Glomerular visceral epithelial cell (primary cell): ENCODE measurements at regions not wholly inside any gene's neighbourhood (a gene's known extent, or its start where the extent isn't known, plus 50 kb on each side); places are given as distances from the start of the nearest gene placed in this dataset.
"Not testable (repeated sequence)": the region's sequence is repeated elsewhere in the genome, so short reads cannot be mapped to it uniquely, and the experiment has no call there.

Experiments used
- DNase-seq: peaks from one replicate; pipeline ENCODE4 v3.0.0-alpha.2; 2016; ENCODE audit errors: extremely low spot score

DNA sequence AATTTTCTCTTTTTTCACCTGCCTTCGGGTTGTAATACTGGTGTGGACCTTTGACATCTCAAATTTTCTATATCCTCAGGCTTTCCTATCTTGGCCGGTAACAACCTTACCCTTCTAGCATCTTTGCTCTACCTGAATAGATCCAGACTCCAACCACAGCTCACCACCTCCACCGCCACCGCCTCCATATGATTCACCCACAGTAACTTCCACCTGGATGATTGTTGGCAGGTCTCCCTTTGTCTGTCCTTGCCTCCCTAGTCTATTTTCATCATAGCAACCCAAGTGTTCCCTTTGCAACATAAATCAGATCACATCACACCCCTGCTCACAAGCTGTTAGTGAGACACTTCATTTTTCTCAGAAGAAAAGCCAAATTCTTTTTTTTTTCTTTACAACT lies 525.8 kb upstream of the POU3F2 start:
- no peak for DNase-seq

DNA sequence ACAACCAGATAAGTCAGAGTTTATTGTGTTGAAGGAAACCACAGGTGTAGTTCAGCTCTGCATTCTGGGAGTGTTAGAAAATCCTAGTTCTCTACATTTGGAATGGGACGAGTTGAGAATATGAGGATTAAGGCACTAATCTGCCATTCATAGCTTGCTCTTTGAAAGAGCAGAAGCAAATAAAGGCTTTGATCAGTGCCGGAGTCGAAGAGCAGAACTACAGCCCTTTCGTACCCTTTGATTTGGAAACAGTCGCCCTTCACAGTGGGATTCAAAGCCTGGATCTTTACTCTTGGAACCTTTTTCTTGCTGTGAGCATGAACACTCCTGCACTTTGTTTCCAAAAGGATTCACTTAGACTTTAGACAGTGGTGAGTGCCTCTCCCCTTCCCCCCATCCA lies 523.9 kb upstream of the POU3F2 start:
- DNase-seq, result no peak

DNA sequence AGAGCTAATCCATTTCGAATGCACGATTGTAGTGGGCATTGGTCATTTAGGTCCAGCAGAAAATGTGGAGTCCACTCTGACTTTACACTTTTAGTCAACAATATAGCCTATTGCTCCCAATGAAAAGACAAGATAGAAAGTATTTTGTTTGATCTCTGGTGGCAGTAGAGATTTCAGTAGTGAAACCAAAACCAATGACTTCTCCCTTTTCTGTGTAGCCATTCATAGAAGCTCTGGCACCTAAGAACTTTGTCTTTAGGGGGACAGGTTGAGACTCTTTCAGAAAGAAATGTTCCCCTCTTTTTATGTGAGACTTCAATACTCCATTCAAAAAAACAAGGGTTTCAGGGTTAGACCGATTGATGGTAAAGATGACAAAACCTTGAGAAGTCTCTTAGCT lies 510.8 kb upstream of the POU3F2 start:
- DNase-seq, result no peak

DNA sequence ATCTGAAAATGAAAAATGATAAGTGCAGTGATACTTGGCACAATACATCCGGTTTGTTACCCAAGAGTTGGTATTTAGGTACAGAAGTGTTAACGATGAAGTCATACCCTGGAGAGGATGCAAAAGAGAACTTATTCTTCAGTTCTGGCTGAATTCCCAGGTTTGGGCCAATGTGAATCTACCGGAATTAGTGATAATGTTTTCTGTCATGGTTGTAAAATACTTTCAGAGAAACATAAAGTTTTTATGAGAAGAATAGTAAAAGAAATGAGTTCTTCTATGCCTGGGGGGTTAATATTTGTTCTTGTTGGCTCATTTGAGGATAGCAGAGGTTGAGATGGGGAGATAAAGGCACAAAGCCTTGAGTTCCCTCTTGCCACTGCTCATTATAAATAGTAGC lies 509.9 kb upstream of the POU3F2 start:
- DNase-seq, result no peak

DNA sequence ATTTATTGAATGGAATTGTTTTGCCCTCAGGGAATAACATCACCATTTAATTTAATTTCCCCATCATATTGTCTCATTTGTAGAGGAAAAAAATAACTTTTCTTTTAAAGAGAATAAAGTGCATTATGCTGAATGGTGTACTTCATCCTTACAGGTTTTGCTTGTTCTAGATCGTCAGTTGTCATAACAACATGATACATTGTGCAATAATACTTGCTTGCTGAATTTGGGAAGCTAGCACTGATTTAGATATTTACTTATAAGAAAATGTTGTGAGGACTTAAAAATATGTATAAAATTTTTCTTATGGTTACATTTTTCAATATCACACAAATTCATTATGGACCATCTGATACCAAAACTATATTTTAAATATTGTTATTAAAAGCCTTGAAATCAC lies 509.0 kb upstream of the POU3F2 start:
- DNase-seq, result no peak

DNA sequence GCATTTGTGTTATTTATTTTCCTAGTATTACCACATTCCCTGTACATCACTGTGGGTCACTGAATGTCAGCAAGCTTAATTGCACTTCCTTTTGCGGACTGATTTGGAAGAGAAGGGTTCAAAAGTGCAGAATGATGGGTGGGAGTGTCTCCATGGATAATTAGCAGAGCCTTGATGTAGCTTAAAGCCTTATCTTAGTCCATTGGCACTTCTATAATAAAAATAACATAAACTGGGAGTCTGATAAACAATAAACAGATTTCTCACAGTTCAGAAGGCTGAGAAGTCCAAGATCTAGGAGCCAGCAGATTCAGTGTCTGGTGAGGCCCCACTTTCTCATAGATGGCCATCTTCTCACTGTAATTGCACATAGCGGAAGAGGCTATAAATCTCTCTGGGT lies 501.1 kb upstream of the POU3F2 start:
- DNase-seq, result no peak

DNA sequence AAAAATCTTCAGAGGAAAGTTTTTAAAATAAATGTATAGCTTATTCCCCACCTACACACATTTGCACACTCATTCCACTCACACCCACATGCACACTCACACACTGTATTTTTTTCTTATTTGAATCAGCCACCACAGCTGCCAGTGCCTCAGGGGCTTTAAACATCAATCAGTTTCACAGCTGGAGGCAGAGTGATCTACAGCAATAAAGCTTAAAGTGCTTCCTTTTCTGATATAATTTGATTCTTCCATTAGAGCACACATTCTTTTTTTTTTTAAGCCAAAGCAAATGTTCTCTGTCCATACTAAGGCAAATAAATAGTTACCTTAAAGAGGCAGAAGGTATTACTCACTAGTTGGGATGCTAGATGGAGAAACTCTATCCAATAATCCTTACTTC lies 498.8 kb upstream of the POU3F2 start:
- no peak for DNase-seq

DNA sequence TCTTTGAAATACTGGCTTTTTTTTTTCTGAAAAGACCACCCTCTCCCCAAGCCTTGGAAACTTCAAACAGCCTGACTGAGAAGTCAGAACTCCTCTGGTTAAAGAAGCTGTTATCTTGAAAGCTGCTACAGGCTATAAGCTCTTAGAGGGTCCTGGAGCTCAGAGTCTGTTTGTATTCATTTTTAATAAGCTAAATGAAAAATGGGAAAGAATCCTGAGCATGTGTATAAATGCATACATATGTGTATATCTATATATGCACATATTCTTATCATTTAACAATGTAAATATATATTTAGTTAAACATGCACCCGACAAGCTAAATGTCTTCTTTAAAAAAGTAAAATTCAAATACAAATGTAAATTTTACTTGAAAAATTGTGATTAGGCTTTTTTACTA lies 494.9 kb upstream of the POU3F2 start:
- no peak for DNase-seq

DNA sequence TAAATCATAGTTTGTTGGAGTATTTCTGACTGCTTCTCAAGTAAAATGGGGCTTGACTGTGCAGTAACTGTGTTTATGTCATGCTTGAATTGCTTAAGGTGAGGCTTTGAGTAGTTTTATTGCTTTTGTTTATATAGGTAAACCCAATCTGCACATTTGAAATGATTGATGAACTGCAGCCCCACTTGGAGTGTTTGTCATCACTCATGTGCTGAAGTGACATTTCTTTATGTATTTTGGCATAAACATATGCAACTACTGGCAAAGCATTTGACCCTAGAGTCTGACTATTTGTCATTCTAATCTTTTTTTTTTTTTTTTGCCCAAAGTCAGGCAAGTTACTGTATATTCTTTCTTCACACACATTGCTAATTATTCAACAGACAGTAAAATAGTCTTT lies 491.4 kb upstream of the POU3F2 start:
- no peak for DNase-seq

DNA sequence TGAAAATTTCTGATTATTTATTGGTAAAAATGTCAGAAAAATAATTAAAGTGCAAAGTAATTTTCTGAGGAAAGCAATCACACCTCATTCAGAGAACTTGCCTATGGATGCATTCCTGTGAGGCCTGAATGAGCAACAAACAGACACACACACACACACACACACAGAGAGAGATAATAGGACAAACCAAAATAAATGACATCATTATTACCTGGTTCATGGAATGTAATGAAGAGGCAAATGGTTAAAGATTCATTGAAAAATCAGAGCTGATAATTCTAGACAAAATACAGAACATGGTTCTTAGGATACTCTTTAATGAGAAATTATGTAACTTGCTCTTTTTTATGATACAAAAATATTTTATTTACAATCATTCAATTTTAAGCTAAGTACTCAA lies 490.6 kb upstream of the POU3F2 start:
- DNase-seq, result no peak

DNA sequence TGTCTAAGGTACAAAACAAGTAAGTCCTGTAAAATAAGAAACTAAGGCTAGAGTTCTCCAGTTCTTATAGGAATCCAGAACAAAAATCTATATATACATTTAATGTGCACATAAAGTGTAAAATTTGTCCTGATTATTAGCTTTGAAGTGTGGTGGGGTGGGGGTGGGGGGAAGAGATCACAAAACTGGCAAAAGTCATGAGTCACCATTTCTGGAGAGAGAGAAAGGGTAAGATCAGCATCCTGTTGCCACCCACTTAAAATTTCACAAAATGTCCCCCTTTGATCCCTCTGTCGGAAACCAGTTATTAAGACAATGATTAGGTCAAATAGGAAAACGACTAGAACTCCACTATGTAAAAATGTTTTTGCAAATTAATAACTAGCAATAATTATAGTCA lies 482.0 kb upstream of the POU3F2 start:
- no peak for DNase-seq

DNA sequence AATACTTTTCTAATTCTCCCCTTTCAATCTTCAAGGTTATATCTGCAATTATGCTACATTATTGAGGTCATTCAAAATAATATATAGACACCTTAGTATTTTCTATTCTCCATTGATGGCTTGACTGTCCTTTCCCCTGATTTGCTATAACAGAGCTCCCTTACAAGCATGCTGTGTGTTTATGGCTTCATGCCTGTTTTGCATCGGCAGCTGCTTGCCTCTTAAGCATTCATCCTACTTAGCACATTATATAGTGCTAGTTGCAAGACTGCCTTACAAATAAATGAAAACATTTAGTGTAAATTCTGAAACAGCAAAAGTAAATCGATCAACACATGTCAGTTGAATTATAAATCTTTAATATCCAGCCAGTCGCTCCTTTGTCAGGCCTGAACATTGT lies 476.2 kb upstream of the POU3F2 start:
- DNase-seq, result no peak

DNA sequence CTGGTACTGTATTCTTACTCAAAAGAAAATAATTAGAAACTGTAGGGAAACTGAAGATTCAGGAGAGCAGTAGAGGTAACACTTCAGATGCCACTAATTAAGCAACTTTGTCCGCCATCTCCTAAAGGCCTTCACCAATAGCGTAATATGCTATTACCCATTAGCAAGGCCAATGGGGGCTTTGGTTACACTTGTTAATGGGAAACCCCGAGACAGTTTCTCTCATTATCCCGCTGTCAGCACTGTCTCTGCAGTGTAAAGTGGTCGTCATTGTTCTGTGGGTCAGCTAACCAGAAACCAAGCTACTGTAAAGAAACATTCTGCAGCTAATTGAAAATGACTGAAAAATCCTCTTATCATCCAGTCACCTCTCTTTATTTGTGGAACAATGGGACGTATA lies 468.0 kb upstream of the POU3F2 start:
- no peak for DNase-seq

DNA sequence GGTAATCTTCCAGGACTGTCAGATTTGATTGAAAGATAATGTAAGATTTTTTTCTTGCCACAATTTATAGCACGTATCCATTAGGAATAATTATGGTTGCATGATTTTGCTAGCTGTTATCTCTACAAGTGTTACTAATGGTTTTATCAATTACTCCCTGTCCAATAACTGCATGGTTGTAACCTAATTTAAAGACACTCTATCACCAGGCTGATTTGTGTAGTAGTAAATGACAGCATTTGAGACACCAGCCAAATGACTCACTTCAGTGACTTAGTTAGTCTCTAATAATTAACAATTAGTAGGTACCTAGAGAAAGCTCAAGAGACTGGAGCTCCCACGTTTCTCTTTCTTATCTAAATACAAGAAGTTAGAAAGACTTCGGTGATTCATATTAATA lies 453.8 kb upstream of the POU3F2 start:
- DNase-seq, result no peak

DNA sequence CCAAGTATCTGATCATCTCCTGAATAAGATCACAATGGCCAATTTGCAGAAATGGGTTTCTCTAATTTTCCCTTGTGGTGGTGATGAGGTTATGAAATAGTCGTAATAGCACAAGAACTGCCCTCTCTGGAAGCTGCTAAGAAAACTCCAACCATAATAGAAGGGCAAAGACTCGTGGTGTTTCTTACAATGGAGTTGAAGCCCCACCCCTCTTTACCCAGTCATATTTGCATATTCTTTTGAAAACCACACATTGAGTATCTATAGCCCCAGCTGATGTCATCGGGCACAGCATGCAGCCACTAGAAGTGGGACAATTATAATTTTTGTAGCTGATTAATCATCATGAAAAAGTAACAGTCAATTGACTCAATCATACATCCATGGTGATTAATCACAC lies 452.1 kb upstream of the POU3F2 start:
- no peak for DNase-seq

DNA sequence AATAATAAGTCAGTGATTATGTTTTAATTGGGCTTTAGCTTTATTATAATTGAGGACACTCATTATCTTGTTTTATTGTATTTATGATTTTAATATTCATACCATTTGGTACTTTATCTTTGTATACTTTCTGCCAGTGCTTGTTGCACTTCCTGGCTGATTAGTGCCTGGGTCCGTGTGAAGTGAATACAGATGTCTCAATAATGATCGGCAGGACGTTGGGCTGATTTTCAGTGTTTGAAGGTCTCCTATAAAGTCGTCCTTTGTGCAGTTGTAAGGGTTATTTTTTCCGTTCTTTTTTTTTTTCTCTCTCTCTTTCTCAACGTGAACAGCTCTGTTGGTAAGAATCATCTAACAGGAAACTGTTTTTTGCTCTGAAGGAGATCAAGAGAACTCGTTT lies 450.0 kb upstream of the POU3F2 start:
- DNase-seq, result no peak

DNA sequence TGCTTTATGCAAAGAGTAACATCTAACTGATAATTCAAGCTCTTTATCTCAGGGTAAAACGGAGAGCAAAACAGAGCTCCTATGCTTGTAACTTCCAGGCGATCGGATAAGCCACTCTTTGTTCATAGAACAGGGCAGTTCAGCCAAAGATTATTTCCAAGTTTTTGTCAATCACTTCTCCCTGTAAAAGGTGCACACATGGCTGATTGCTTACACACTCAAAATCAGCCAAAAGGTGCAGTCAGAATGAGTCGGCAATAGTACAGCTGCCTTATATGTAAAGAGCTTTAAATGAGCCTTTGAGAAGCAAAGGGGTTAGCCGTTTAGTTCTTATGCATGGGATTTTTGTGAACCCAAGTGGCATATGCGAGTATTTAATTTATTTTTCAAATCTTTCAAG lies 449.6 kb upstream of the POU3F2 start:
- no peak for DNase-seq

DNA sequence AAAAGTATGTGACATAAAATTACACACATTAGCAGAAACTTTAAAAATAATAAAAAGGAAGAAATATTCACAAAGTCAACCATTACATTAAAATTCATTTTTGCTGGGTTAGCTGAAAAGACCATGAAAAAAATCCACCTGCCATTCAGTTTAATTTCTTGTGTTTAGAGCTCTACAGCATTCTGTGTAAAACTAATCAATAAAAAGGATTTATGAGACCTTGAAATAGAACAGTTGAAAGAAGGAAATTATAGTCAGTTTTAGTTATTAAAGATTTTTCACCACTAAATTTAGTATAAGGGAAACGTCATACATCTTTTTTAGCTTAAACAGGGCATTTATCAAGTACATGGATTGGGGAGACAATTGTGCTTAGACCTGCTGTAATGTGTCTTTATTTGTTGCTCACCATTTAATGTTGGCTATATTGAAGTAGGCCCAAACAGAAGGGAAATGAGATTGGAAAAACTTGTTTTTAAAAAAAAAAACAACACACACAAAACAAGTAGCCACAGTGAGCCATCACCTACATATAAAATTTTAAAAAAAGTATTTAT lies 438.7 kb upstream of the POU3F2 start:
- DNase-seq, result no peak

DNA sequence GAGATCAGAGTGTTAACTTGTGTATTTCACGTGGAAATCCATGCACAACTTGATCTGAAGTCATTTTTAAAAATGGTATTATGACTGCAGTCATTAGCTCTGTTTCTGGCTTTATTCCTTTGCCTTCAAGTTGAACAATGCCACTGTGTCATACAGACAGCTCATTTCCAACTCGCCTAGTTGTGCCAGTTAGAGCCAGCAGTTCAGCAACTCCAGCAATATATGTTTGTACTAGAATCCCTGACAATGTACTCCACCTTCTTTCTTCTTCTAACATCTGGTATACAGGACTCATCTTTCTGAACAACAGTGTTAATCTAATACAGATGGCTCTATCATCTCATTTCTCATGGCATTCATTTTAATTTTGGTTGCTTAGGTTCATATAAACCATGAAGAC lies 418.3 kb upstream of the POU3F2 start:
- no peak for DNase-seq

DNA sequence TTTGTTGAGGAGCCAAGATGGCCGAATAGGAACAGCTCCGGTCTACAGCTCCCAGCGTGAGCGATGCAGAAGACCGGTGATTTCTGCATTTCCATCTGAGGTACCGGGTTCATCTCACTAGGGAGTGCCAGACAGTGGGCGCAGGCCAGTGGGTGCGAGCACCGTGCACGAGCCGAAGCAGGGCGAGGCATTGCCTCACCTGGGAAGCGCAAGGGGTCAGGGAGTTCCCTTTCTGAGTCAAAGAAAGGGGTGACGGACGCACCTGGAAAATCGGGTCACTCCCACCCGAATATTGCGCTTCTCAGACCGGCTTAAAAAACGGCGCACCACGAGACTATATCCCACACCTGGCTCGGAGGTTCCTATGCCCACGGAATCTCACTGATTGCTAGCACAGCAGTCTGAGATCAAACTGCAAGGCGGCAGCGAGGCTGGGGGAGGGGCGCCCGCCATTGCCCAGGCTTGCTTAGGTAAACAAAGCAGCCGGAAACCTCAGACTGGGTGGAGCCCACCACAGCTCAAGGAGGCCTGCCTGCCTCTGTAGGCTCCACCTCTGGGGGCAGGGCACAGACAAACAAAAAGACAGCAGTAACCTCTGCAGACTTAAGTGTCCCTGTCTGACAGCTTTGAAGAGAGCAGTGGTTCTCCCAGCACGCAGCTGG lies 417.7 kb upstream of the POU3F2 start:
- DNase-seq, result not testable (repeated sequence)

DNA sequence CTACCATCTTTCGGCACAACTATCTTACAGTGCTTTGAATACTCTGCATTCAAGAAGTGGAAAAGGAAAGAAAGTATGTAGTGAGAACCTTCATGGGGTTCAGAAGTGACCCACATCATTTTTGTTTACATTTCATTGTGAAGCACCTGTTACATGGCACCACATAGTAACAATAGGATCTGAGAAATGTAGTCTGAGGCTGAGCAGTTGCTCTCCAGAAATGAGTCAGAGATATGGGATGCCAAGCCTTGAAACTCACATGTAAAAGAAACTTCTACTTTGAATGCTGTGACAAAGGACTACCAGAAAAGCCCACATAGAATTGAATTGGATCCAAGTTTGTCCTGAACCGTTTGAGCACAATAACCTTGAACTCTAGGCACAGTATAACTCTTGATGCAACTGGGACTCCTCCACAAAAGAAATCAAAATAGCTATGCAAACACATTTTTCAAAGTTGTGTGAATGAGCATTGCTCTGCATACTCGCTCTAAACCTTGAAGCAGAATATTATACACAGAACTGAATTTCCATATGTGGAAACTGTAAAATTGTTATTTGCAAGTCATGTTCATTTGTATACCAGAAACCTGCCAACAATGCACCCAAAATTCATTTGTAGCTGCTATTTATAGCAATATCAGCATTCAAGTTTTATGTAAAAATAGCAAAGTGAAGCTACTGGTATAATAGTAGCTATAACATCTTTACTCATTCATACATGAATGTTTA lies 400.9 kb upstream of the POU3F2 start:
- DNase-seq, result no peak

DNA sequence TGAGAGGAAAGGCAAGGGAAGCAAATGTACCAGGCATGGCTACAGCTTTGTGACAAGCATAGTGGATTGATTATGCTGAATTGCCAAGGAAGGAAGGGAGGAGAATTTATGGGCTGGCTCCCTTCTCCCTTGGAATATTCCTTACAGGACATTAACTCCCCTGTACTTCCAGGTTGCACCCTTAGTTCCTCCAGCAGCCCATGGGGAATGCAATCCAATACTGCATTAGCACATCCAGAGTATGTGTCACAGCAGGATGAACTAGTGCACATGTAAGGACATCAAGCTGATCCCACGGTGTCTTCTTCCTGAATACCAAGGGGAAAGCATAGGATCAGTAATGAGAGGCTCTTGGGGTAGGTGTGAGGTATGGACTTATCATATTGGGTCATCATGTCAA lies 390.7 kb upstream of the POU3F2 start:
- DNase-seq, result no peak

DNA sequence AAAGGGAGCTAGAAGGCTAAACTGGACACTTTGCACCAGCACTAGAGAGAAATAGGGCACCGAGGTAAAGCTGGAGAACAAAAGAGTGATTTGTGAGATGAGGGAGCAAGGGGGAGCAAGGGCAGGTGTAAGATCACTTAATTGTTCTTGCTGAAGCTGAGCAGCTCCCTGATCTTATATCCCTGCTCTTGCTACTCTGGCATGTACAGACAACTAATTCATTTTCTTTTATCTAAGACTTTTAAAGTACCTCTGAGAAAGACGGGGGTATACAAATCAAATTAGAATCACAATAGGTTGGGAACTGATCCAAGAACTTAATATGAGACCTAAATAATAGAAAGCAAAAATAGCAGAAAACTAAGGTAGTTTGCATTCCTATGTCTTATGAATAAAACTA lies 381.7 kb upstream of the POU3F2 start:
- no peak for DNase-seq
